B cell (primary cell): ENCODE measurements at regions not wholly inside any gene's neighbourhood (a gene's known extent, or its start where the extent isn't known, plus 50 kb on each side); places are given as distances from the start of the nearest gene placed in this dataset.
"Not testable (repeated sequence)": the region's sequence is repeated elsewhere in the genome, so short reads cannot be mapped to it uniquely, and the experiment has no call there.

Experiments used
- CTCF ChIP-seq: fragments of 200-600 bp; IDR thresholded peaks from one replicate; pipeline ENCODE4 v1.8.0; 2022; ENCODE audit warnings: antibody characterized with exemption, mild to moderate bottlenecking
- EZH2 ChIP-seq: IDR thresholded peaks from 2 replicates; pipeline ENCODE4 v1.6.1; 2012; ENCODE audit warnings: borderline replicate concordance, low read depth, mild to moderate bottlenecking, moderate library complexity, low read length; ENCODE audit not compliant: insufficient read depth, poor library complexity, severe bottlenecking

DNA sequence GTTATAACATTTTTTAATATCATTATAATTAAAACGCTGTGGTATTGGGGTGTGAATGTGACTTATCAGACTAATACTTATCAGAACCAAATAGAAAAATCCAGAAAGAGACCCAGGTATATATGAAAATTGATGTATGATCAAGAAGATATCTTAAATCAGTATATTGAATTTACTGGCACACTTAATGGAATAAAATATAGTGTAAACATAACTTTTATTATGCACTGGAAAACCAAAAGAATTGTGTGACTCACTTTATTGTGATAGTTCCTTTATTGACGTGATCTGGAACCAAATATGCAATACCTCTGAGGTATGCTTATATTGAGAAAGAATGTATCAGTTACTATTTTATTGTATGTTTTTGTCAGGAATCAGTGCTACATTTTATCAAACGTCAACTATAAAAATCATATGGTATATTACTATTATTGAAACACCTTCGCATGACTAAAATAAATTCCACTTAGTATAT, 250.7 kb upstream of the SPOPL start:
- not testable (repeated sequence) for TF ChIP-seq CTCF, EZH2
